ENCODE measurements at regions not wholly inside any gene's neighbourhood (a gene's known extent, or its start where the extent isn't known, plus 50 kb on each side); places are given as distances from the start of the nearest gene placed in this dataset.

DNA sequence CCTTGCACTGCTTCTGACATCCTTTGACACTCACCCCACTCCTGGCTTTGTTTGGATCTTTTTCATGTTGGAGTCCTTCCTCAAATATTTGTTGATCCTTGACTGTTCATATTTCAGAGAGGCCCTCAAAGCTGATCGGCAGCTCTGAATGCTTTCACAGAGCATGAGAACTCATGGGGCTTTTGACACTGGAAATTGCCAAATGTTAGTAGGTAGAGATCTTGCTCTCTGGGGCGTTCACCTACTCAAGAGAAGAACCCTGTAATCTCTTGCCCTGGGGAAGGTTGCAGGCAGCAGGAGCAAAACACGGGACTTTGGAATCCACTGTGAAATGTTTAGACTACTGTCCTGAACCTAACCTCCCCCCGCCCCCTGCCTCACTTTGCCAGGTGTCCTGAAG lies 67.4 kb upstream of the STUM start:
- TF ChIP-seq ZNF232 (CRISPR knock-in tag; IDR thresholded peaks at IDR 0.05) (no peak), FOXJ3 (CRISPR knock-in tag; IDR thresholded peaks at IDR 0.05; ENCODE audit: borderline replicate concordance) (no peak)

Data from WTC11 (cell line).